Sigmoid colon (tissue), 3 donors: ENCODE measurements at regions not wholly inside any gene's neighbourhood (a gene's known extent, or its start where the extent isn't known, plus 50 kb on each side); places are given as distances from the start of the nearest gene placed in this dataset.

ENCODE experiments used
- POLR2A ChIP-seq, 2 donors: fragments of 450-650 bp; IDR thresholded peaks; one replicate each; pipeline ENCODE4 v1.6.1; 2016; ENCODE audit warnings: antibody characterized with exemption in 2 of 2, mild to moderate bottlenecking in 2 of 2, moderate library complexity in 2 of 2
- TF ChIP-seq, protein P1 (sequence below), 4 experiments: fragments of 450-650 bp in 3 of 4; fragments of 200-600 bp in 1 of 4; IDR thresholded peaks; one replicate each; pipeline ENCODE4 v1.5.1; 2016 to 2019; ENCODE audit warnings: antibody characterized with exemption in 4 of 4, mild to moderate bottlenecking in 3 of 4, moderate library complexity in 2 of 4

DNA sequence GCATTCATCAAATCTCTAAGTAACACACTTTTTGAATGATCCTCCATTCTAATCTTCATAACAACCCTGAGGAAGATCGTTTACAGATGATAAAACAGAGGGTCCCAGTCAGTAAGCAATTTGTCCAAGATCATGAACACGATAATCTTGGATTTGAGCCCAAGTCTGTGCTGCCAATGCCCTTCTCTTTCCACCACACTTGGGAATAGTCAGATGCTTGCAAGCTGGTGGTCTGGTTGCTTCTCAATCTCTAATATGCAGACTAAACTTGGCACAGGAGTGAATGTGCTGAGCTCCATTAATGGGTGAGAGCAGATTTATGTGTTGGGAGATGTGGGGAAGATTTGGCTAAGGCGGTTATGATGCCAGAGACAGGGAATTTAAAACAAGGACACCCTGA is 430.6 kb upstream of the DAB1 start:
- TF ChIP-seq POLR2A (IDR thresholded peaks at IDR 0.05) = no peak
- TF ChIP-seq, protein P1, sequence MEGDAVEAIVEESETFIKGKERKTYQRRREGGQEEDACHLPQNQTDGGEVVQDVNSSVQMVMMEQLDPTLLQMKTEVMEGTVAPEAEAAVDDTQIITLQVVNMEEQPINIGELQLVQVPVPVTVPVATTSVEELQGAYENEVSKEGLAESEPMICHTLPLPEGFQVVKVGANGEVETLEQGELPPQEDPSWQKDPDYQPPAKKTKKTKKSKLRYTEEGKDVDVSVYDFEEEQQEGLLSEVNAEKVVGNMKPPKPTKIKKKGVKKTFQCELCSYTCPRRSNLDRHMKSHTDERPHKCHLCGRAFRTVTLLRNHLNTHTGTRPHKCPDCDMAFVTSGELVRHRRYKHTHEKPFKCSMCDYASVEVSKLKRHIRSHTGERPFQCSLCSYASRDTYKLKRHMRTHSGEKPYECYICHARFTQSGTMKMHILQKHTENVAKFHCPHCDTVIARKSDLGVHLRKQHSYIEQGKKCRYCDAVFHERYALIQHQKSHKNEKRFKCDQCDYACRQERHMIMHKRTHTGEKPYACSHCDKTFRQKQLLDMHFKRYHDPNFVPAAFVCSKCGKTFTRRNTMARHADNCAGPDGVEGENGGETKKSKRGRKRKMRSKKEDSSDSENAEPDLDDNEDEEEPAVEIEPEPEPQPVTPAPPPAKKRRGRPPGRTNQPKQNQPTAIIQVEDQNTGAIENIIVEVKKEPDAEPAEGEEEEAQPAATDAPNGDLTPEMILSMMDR (IDR thresholded peaks at IDR 0.05) = no peak
